HG02623 (cell line): ENCODE measurements at regions not wholly inside any gene's neighbourhood (a gene's known extent, or its start where the extent isn't known, plus 50 kb on each side); places are given as distances from the start of the nearest gene placed in this dataset.
"Not testable (repeated sequence)": the region's sequence is repeated elsewhere in the genome, so short reads cannot be mapped to it uniquely, and the experiment has no call there.

Experiments used
- ATAC-seq: cut with Tn5 transposase; IDR thresholded peaks from one replicate; pipeline ENCODE4 v1.9.1; 2021; ENCODE audit warnings: moderate library complexity; ENCODE audit not compliant: unreplicated experiment

GRCh38 chr5:60489856-60490255 lies 210.1 kb downstream of the DEPDC1B start:
- ATAC-seq, result no peak

- ATAC-seq, result no peak
These were observed 210.6 kb downstream of the DEPDC1B start for GRCh38 chr5:60489377-60489776.

- no peak for ATAC-seq
These were observed 211.4 kb downstream of the DEPDC1B start for GRCh38 chr5:60488466-60489130.

GRCh38 chr5:60487885-60488442 lies 212.0 kb downstream of the DEPDC1B start:
- ATAC-seq, result no peak

GRCh38 chr5:60487476-60487875 lies 212.5 kb downstream of the DEPDC1B start:
- no peak for ATAC-seq

- ATAC-seq, result no peak
These were observed 214.6 kb downstream of the DEPDC1B start for GRCh38 chr5:60485361-60485760.

- no peak for ATAC-seq
These were observed 216.9 kb downstream of the DEPDC1B start for GRCh38 chr5:60483050-60483449.

GRCh38 chr5:60482301-60482700 lies 217.7 kb downstream of the DEPDC1B start:
- ATAC-seq, result no peak

GRCh38 chr5:60479542-60479941 lies 220.4 kb downstream of the DEPDC1B start:
- ATAC-seq, result no peak

GRCh38 chr5:60477849-60478248 lies 222.1 kb downstream of the DEPDC1B start:
- ATAC-seq, result no peak

- ATAC-seq, result no peak
These were observed 226.3 kb downstream of the DEPDC1B start for GRCh38 chr5:60473654-60474053.

GRCh38 chr5:60473027-60473426 lies 226.9 kb downstream of the DEPDC1B start:
- ATAC-seq, result not testable (repeated sequence)

GRCh38 chr5:60470881-60471280 lies 229.1 kb downstream of the DEPDC1B start:
- ATAC-seq, result no peak

GRCh38 chr5:60469286-60469685 lies 230.7 kb downstream of the DEPDC1B start:
- ATAC-seq, result no peak

- ATAC-seq, result no peak
These were observed 236.6 kb downstream of the DEPDC1B start for GRCh38 chr5:60463179-60463868.

- ATAC-seq, result no peak
These were observed 241.3 kb downstream of the DEPDC1B start for GRCh38 chr5:60458666-60459065.

- no peak for ATAC-seq
These were observed 242.7 kb downstream of the DEPDC1B start for GRCh38 chr5:60457233-60457632.

GRCh38 chr5:60455589-60455988 lies 244.4 kb downstream of the DEPDC1B start:
- no peak for ATAC-seq

- not testable (repeated sequence) for ATAC-seq
These were observed 245.7 kb downstream of the DEPDC1B start for GRCh38 chr5:60454277-60454676.

GRCh38 chr5:60453186-60453976 lies 246.6 kb downstream of the DEPDC1B start:
- ATAC-seq, result no peak

- no peak for ATAC-seq
These were observed 251.4 kb downstream of the DEPDC1B start for GRCh38 chr5:60448600-60448999.
